GM23248 (cell line): ENCODE measurements at regions not wholly inside any gene's neighbourhood (a gene's known extent, or its start where the extent isn't known, plus 50 kb on each side); places are given as distances from the start of the nearest gene placed in this dataset.

ENCODE experiments used
- EZH2 ChIP-seq: fragments of 200-600 bp; sonication (generic); IDR thresholded peaks from 2 replicates; pipeline ENCODE4 v1.6.1; 2018; ENCODE audit warnings: antibody characterized with exemption, mild to moderate bottlenecking; ENCODE audit not compliant: insufficient read depth, poor library complexity, severe bottlenecking
- EZH2phosphoT487 ChIP-seq: fragments of 200-600 bp; sonication (generic); IDR thresholded peaks from 2 replicates; pipeline ENCODE4 v1.6.1; 2018; ENCODE audit warnings: antibody characterized with exemption, moderate library complexity, mild to moderate bottlenecking, low read depth; ENCODE audit not compliant: insufficient read depth

GRCh38 chr18:38693104-38693503, 1127.5 kb upstream of the CELF4 start:
- TF ChIP-seq EZH2 (no peak), EZH2phosphoT487 (no peak)
